ENCODE measurements at regions not wholly inside any gene's neighbourhood (a gene's known extent, or its start where the extent isn't known, plus 50 kb on each side); places are given as distances from the start of the nearest gene placed in this dataset.

- TF ChIP-seq ERG (CRISPR knock-in tag; IDR thresholded peaks at IDR 0.05) (no peak), NFE2L1 (CRISPR knock-in tag; IDR thresholded peaks at IDR 0.05) (no peak), NR1H2 (CRISPR knock-in tag; IDR thresholded peaks at IDR 0.05) (no peak), USF2 (CRISPR knock-in tag; IDR thresholded peaks at IDR 0.05) (no peak), FOXJ3 (CRISPR knock-in tag; IDR thresholded peaks at IDR 0.05; ENCODE audit: borderline replicate concordance) (no peak)
- TF ChIP-seq, protein P1, sequence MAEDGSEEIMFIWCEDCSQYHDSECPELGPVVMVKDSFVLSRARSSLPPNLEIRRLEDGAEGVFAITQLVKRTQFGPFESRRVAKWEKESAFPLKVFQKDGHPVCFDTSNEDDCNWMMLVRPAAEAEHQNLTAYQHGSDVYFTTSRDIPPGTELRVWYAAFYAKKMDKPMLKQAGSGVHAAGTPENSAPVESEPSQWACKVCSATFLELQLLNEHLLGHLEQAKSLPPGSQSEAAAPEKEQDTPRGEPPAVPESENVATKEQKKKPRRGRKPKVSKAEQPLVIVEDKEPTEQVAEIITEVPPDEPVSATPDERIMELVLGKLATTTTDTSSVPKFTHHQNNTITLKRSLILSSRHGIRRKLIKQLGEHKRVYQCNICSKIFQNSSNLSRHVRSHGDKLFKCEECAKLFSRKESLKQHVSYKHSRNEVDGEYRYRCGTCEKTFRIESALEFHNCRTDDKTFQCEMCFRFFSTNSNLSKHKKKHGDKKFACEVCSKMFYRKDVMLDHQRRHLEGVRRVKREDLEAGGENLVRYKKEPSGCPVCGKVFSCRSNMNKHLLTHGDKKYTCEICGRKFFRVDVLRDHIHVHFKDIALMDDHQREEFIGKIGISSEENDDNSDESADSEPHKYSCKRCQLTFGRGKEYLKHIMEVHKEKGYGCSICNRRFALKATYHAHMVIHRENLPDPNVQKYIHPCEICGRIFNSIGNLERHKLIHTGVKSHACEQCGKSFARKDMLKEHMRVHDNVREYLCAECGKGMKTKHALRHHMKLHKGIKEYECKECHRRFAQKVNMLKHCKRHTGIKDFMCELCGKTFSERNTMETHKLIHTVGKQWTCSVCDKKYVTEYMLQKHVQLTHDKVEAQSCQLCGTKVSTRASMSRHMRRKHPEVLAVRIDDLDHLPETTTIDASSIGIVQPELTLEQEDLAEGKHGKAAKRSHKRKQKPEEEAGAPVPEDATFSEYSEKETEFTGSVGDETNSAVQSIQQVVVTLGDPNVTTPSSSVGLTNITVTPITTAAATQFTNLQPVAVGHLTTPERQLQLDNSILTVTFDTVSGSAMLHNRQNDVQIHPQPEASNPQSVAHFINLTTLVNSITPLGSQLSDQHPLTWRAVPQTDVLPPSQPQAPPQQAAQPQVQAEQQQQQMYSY (CRISPR knock-in tag; IDR thresholded peaks at IDR 0.05): no peak
These were observed 192.1 kb downstream of the SP3 start (continued) for GRCh38 chr2:173773076-173773475.

- Mint-ChIP-seq H3K27me3 (ENCODE audit: low read depth) (no peaks in the 10 kb centered on the region), H3K36me3 (no peaks in the 10 kb centered on the region), H3K4me1 (peaks cover 10% of the 10 kb centered on the region), H3K9me3 (peaks cover 14% of the 10 kb centered on the region), H3K4me3 (no peak overlapping the region), H3K27ac (no peak overlapping the region)
- ChIA-PET POLR2A (no interaction called here), CTCF (no interaction called here)
- ATAC-seq (no peak), DNase-seq (ENCODE audit: low spot score) (no peak)
- TF ChIP-seq, protein P1 (CRISPR knock-in tag; IDR thresholded peaks at IDR 0.05): no peak
- TF ChIP-seq NR2C2 (CRISPR knock-in tag; IDR thresholded peaks at IDR 0.05) (no peak), ZNF396 (CRISPR knock-in tag; IDR thresholded peaks at IDR 0.05; ENCODE audit: borderline replicate concordance) (no peak), SP1 (CRISPR knock-in tag; conservative IDR thresholded peaks at IDR 0.05) (no peak), SOX15 (CRISPR knock-in tag; IDR thresholded peaks at IDR 0.05) (no peak), ZNF416 (CRISPR knock-in tag; IDR thresholded peaks at IDR 0.05) (no peak), CREB1 (CRISPR knock-in tag; IDR thresholded peaks at IDR 0.05) (no peak), IRF2 (CRISPR knock-in tag; IDR thresholded peaks at IDR 0.05; ENCODE audit: borderline replicate concordance, low read depth) (no peak), ATF1 (CRISPR knock-in tag; IDR thresholded peaks at IDR 0.05) (no peak), RELA (CRISPR knock-in tag; IDR thresholded peaks at IDR 0.05; ENCODE audit: borderline replicate concordance) (no peak), ATF6 (CRISPR knock-in tag; IDR thresholded peaks at IDR 0.05) (no peak), NFYB (CRISPR knock-in tag; conservative IDR thresholded peaks at IDR 0.05; ENCODE audit: low read depth) (no peak), NR3C1 (CRISPR knock-in tag; conservative IDR thresholded peaks at IDR 0.05; ENCODE audit: low read depth) (no peak)
- TF ChIP-seq, protein P2, sequence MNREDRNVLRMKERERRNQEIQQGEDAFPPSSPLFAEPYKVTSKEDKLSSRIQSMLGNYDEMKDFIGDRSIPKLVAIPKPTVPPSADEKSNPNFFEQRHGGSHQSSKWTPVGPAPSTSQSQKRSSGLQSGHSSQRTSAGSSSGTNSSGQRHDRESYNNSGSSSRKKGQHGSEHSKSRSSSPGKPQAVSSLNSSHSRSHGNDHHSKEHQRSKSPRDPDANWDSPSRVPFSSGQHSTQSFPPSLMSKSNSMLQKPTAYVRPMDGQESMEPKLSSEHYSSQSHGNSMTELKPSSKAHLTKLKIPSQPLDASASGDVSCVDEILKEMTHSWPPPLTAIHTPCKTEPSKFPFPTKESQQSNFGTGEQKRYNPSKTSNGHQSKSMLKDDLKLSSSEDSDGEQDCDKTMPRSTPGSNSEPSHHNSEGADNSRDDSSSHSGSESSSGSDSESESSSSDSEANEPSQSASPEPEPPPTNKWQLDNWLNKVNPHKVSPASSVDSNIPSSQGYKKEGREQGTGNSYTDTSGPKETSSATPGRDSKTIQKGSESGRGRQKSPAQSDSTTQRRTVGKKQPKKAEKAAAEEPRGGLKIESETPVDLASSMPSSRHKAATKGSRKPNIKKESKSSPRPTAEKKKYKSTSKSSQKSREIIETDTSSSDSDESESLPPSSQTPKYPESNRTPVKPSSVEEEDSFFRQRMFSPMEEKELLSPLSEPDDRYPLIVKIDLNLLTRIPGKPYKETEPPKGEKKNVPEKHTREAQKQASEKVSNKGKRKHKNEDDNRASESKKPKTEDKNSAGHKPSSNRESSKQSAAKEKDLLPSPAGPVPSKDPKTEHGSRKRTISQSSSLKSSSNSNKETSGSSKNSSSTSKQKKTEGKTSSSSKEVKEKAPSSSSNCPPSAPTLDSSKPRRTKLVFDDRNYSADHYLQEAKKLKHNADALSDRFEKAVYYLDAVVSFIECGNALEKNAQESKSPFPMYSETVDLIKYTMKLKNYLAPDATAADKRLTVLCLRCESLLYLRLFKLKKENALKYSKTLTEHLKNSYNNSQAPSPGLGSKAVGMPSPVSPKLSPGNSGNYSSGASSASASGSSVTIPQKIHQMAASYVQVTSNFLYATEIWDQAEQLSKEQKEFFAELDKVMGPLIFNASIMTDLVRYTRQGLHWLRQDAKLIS (CRISPR knock-in tag; IDR thresholded peaks at IDR 0.05; ENCODE audit: borderline replicate concordance): no peak
- TF ChIP-seq, protein P3, sequence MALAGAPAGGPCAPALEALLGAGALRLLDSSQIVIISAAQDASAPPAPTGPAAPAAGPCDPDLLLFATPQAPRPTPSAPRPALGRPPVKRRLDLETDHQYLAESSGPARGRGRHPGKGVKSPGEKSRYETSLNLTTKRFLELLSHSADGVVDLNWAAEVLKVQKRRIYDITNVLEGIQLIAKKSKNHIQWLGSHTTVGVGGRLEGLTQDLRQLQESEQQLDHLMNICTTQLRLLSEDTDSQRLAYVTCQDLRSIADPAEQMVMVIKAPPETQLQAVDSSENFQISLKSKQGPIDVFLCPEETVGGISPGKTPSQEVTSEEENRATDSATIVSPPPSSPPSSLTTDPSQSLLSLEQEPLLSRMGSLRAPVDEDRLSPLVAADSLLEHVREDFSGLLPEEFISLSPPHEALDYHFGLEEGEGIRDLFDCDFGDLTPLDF (CRISPR knock-in tag; IDR thresholded peaks at IDR 0.05): no peak
These were observed 189.7 kb downstream of the SP3 start for GRCh38 chr2:173775440-173775839.

Data from WTC11 (cell line).